PC-9 (cell line): ENCODE measurements at regions not wholly inside any gene's neighbourhood (a gene's known extent, or its start where the extent isn't known, plus 50 kb on each side); places are given as distances from the start of the nearest gene placed in this dataset.

ENCODE experiments used
- BruUV-seq: library from RNA; stranded (reverse); fragments of 400-500 nt; replicated peaks from 2 replicates; lab custom pipeline; 2021; lab: Mats Ljungman, UMichigan
- CTCF ChIA-PET: fragments of 300-600 bp; sonication (Branson Sonifier 250); formaldehyde crosslinking; loops from one replicate; lab custom pipeline; 2022; ENCODE audit warnings: antibody characterized with exemption; lab: Charles Lee
- POLR2A ChIA-PET: fragments of 300-600 bp; sonication (Branson Sonifier 250); formaldehyde crosslinking; loops from one replicate; lab custom pipeline; 2022; ENCODE audit warnings: antibody characterized with exemption; ENCODE audit not compliant: unreplicated experiment; lab: Charles Lee
- DNase-seq, 2 experiments: peaks; one replicate each; pipeline versions ENCODE4 v3.0.0 to v3.0.0-alpha.2; 2015 to 2022; ENCODE audit warnings: mixed read lengths in 1 of 2
- H2AFZ ChIP-seq: fragments of 200-600 bp; sonication (generic); 2 replicates; pipeline ENCODE4 v1.8.1; 2017; ENCODE audit warnings: antibody characterized with exemption
- H3F3A ChIP-seq: fragments of 200-600 bp; sonication (generic); 2 replicates; pipeline ENCODE4 v1.8.1; 2017; ENCODE audit warnings: antibody characterized with exemption, mild to moderate bottlenecking, low read depth; ENCODE audit not compliant: insufficient read depth
- H3K27ac ChIP-seq: fragments of 200-600 bp; sonication (generic); 2 replicates; pipeline ENCODE4 v1.6.1; 2016; ENCODE audit warnings: mixed run types
- H3K27me3 ChIP-seq: fragments of 200-600 bp; sonication (generic); 2 replicates; pipeline ENCODE4 v1.6.1; 2016; ENCODE audit warnings: low read depth, mixed run types; ENCODE audit not compliant: insufficient read depth
- H3K36me3 ChIP-seq: fragments of 200-600 bp; sonication (generic); 2 replicates; pipeline ENCODE4 v1.6.1; 2016; ENCODE audit warnings: low read depth, mixed run types
- H3K4me1 ChIP-seq: fragments of 200-600 bp; sonication (generic); replicated peaks from 2 replicates; pipeline ENCODE4 v1.6.1; 2016; ENCODE audit warnings: mixed run types; ENCODE audit not compliant: insufficient read depth
- H3K4me2 ChIP-seq: fragments of 200-600 bp; sonication (generic); 2 replicates; pipeline ENCODE4 v1.6.1; 2017; ENCODE audit warnings: mixed run types
- H3K4me3 ChIP-seq: fragments of 200-600 bp; sonication (generic); 2 replicates; pipeline ENCODE4 v1.6.1; 2016; ENCODE audit warnings: mixed run types
- H3K79me2 ChIP-seq: fragments of 200-600 bp; sonication (generic); 2 replicates; pipeline ENCODE4 v1.6.1; 2017; ENCODE audit warnings: low read depth, mixed run types
- H3K9me2 ChIP-seq: fragments of 200-600 bp; sonication (generic); 2 replicates; pipeline ENCODE4 v1.8.1; 2017; ENCODE audit warnings: mild to moderate bottlenecking; ENCODE audit not compliant: insufficient read depth
- H3K9me3 ChIP-seq: fragments of 200-600 bp; sonication (generic); 2 replicates; pipeline ENCODE4 v1.8.1; 2016; ENCODE audit warnings: low read depth; ENCODE audit not compliant: insufficient read depth
- H4K20me1 ChIP-seq: fragments of 200-600 bp; sonication (generic); 2 replicates; pipeline ENCODE4 v1.8.1; 2017; ENCODE audit not compliant: insufficient read depth
- CTCF ChIP-seq: fragments of 200-600 bp; sonication (generic); conservative IDR thresholded peaks from 2 replicates; pipeline ENCODE4 v1.6.1; 2017; ENCODE audit warnings: mixed run types, antibody characterized with exemption, mild to moderate bottlenecking, moderate library complexity
- EZH2 ChIP-seq: fragments of 200-600 bp; sonication (generic); IDR thresholded peaks from 2 replicates; pipeline ENCODE4 v1.8.0; 2017; ENCODE audit warnings: antibody characterized with exemption, low read depth
- intact Hi-C: fragments of 100-400 bp; cut with micrococcal nuclease; formaldehyde crosslinking; loops from one replicate; pipeline ENCODE4 v1.10.0; 2022; ENCODE audit not compliant: unreplicated experiment

GRCh38 chr13:44003481-44003880 is 123.8 kb downstream of the LACC1 start:
- DNase-seq = no peak
- CTCF ChIA-PET = no interaction called here
- no peak overlapping the region for H3K4me3 ChIP-seq
- H3K9me3 ChIP-seq = no peaks in the 10 kb centered on the region
- H3K9me2 ChIP-seq = no peaks in the 10 kb centered on the region
- TF ChIP-seq CTCF = no peak
- no peak for TF ChIP-seq EZH2
- intact Hi-C loops = no loop called here
- no peaks in the 10 kb centered on the region for H3K36me3 ChIP-seq
- POLR2A ChIA-PET = no interaction called here
- no peaks in the 10 kb centered on the region for H3K27me3 ChIP-seq
- no peak overlapping the region for H2AFZ ChIP-seq
- no peaks in the 10 kb centered on the region for H4K20me1 ChIP-seq
- no peaks in the 10 kb centered on the region for H3K4me1 ChIP-seq
- H3K27ac ChIP-seq = no peak overlapping the region
- H3K79me2 ChIP-seq = no peaks in the 10 kb centered on the region
- no peaks in the 10 kb centered on the region for H3F3A ChIP-seq
- BruUV-seq = no TSS peak
- H3K4me2 ChIP-seq = no peak overlapping the region

GRCh38 chr13:44004878-44005277 is 125.2 kb downstream of the LACC1 start:
- H3K9me2 ChIP-seq = no peaks in the 10 kb centered on the region
- no peaks in the 10 kb centered on the region for H3K79me2 ChIP-seq
- no TSS peak for BruUV-seq
- TF ChIP-seq EZH2 (no peak), CTCF (no peak)
- ChIA-PET POLR2A (interaction anchor here (0.5 kb wide), 1 partner anchor 430 kb away, joined by 10 read pairs; no protein-coding TSS in a partner anchor), CTCF (no interaction called here)
- H3K27ac ChIP-seq = no peak overlapping the region
- intact Hi-C loops = no loop called here
- H3K4me2 ChIP-seq = no peak overlapping the region
- H4K20me1 ChIP-seq = no peaks in the 10 kb centered on the region
- no peak for DNase-seq
- no peaks in the 10 kb centered on the region for H3K36me3 ChIP-seq
- no peaks in the 10 kb centered on the region for H3K9me3 ChIP-seq
- H2AFZ ChIP-seq = no peak overlapping the region
- H3K27me3 ChIP-seq = no peaks in the 10 kb centered on the region
- no peaks in the 10 kb centered on the region for H3F3A ChIP-seq
- no peak overlapping the region for H3K4me3 ChIP-seq
- H3K4me1 ChIP-seq = no peaks in the 10 kb centered on the region

GRCh38 chr13:44007451-44007850 is 127.7 kb downstream of the LACC1 start:
- H3F3A ChIP-seq = no peaks in the 10 kb centered on the region
- no peaks in the 10 kb centered on the region for H3K36me3 ChIP-seq
- H3K27me3 ChIP-seq = no peaks in the 10 kb centered on the region
- H3K9me3 ChIP-seq = no peaks in the 10 kb centered on the region
- no peaks in the 10 kb centered on the region for H3K9me2 ChIP-seq
- H3K4me2 ChIP-seq = no peak overlapping the region
- no peak for TF ChIP-seq CTCF
- no peak for TF ChIP-seq EZH2
- ChIA-PET POLR2A (no interaction called here), CTCF (no interaction called here)
- no TSS peak for BruUV-seq
- H3K27ac ChIP-seq = no peak overlapping the region
- H2AFZ ChIP-seq = no peak overlapping the region
- intact Hi-C loops = no loop called here
- H3K79me2 ChIP-seq = no peaks in the 10 kb centered on the region
- no peak overlapping the region for H3K4me3 ChIP-seq
- no peaks in the 10 kb centered on the region for H4K20me1 ChIP-seq
- no peak for DNase-seq
- H3K4me1 ChIP-seq = no peaks in the 10 kb centered on the region
